HG02884 (cell line): ENCODE measurements at regions not wholly inside any gene's neighbourhood (a gene's known extent, or its start where the extent isn't known, plus 50 kb on each side); places are given as distances from the start of the nearest gene placed in this dataset.

Source experiments
- ATAC-seq: cut with Tn5 transposase; IDR thresholded peaks from one replicate; pipeline ENCODE4 v1.9.1; 2021; ENCODE audit warnings: mild to moderate bottlenecking, moderate library complexity; ENCODE audit not compliant: unreplicated experiment

GRCh38 chr13:40483601-40484000 is 182.8 kb downstream of the FOXO1 start:
- no peak for ATAC-seq

- ATAC-seq: no peak
Observed at GRCh38 chr13:40484101-40484800, 182.2 kb downstream of the FOXO1 start.

GRCh38 chr13:40484974-40485373 is 181.5 kb downstream of the FOXO1 start:
- no peak for ATAC-seq

GRCh38 chr13:40485611-40486517 is 180.6 kb downstream of the FOXO1 start:
- no peak for ATAC-seq

- no peak for ATAC-seq
Observed at GRCh38 chr13:40486518-40487163, 179.8 kb downstream of the FOXO1 start.

GRCh38 chr13:40488869-40489391 is 177.5 kb downstream of the FOXO1 start:
- ATAC-seq: no peak

- no peak for ATAC-seq
Observed at GRCh38 chr13:40490086-40490758, 176.2 kb downstream of the FOXO1 start.

GRCh38 chr13:40492511-40492910 is 173.9 kb downstream of the FOXO1 start:
- no peak for ATAC-seq

- no peak for ATAC-seq
Observed at GRCh38 chr13:40494513-40494912, 171.9 kb downstream of the FOXO1 start.

GRCh38 chr13:40494946-40495620 is 171.4 kb downstream of the FOXO1 start:
- ATAC-seq: no peak

- ATAC-seq: no peak
Observed at GRCh38 chr13:40495621-40496001, 170.8 kb downstream of the FOXO1 start.

GRCh38 chr13:40496035-40496810 is 170.2 kb downstream of the FOXO1 start:
- no peak for ATAC-seq

- no peak for ATAC-seq
Observed at GRCh38 chr13:40498461-40498860, 168.0 kb downstream of the FOXO1 start.

- no peak for ATAC-seq
Observed at GRCh38 chr13:40502236-40502635, 164.2 kb downstream of the FOXO1 start.

- no peak for ATAC-seq
Observed at GRCh38 chr13:40503011-40503410, 163.4 kb downstream of the FOXO1 start.

GRCh38 chr13:40503966-40504591 is 162.4 kb downstream of the FOXO1 start:
- ATAC-seq: no peak

GRCh38 chr13:40504641-40505040 is 161.8 kb downstream of the FOXO1 start:
- no peak for ATAC-seq

GRCh38 chr13:40505196-40505595 is 161.2 kb downstream of the FOXO1 start:
- no peak for ATAC-seq
